ENCODE measurements at regions not wholly inside any gene's neighbourhood (a gene's known extent, or its start where the extent isn't known, plus 50 kb on each side); places are given as distances from the start of the nearest gene placed in this dataset.

DNA sequence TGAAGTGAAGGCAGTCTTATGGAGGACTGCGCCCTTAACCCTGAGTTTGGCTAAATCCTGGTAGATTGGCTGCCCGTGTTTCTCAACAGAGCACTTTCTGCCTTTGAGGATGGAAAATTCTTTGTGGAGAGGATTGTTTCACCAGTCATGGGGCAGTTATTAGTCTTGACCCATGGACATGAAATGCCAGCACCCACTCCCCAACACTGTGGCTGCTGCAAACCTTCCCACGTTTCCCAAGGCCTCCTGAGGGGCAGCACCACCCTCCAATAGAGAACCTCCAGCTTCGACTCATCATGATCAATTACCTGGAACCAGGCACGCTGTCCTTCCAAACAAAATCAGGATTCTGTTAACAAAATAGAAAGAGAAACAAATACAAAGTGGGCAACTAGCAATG lies 117.8 kb downstream of the PXDC1 start:
- TF ChIP-seq, protein P1, sequence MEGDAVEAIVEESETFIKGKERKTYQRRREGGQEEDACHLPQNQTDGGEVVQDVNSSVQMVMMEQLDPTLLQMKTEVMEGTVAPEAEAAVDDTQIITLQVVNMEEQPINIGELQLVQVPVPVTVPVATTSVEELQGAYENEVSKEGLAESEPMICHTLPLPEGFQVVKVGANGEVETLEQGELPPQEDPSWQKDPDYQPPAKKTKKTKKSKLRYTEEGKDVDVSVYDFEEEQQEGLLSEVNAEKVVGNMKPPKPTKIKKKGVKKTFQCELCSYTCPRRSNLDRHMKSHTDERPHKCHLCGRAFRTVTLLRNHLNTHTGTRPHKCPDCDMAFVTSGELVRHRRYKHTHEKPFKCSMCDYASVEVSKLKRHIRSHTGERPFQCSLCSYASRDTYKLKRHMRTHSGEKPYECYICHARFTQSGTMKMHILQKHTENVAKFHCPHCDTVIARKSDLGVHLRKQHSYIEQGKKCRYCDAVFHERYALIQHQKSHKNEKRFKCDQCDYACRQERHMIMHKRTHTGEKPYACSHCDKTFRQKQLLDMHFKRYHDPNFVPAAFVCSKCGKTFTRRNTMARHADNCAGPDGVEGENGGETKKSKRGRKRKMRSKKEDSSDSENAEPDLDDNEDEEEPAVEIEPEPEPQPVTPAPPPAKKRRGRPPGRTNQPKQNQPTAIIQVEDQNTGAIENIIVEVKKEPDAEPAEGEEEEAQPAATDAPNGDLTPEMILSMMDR (conservative IDR thresholded peaks at IDR 0.05; ENCODE audit: low read length), result no peak
- no peak for TF ChIP-seq EZH2phosphoT487 (IDR thresholded peaks at IDR 0.05; ENCODE audit: borderline replicate concordance, low read depth, low read length)

All from OCI-LY7 (cell line).